HG03280 (cell line): ENCODE measurements at regions not wholly inside any gene's neighbourhood (a gene's known extent, or its start where the extent isn't known, plus 50 kb on each side); places are given as distances from the start of the nearest gene placed in this dataset.

Experiments used
- ATAC-seq: cut with Tn5 transposase; IDR thresholded peaks from one replicate; pipeline ENCODE4 v1.9.1; 2021; ENCODE audit warnings: mild to moderate bottlenecking, moderate library complexity; ENCODE audit not compliant: unreplicated experiment

DNA sequence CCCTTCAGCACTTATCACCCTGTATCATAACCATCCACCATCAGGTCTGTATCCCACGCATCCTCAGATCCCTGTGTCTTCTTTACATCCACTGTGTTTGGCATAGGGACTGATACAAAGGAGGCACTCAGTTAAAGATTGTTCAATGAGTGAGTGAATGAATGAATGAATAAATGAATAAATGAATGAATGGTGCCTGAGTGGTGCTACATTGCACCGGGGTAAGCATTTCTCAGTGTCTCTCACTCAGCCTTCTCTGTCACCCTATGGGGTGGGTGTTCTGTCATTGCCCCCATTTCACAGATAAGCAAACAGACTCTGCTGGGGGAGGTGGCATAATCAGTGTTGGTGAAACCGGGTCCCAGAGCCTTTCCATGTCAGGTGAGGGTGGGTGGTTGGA lies 56.6 kb upstream of the ID3 start:
- no peak for ATAC-seq

DNA sequence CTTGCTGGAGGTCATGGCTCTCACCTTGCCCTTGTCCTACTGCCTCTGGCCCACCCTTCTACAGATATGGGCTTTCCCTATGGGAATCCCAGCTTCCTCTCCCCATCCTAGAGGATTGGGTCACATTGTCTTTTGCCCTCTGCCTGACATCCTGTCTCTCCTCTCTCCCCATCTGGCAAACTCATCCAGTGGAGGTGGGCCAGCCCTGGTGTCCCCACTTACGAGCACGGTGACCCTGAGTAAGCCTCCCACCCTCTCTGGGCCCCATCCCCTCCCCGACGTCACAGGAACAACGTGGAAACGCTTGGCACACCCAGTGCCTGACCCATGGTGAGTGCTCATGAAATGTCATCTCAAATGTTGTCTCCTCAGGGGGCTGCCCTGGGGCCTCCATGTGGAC lies 56.1 kb upstream of the ID3 start:
- no peak for ATAC-seq

DNA sequence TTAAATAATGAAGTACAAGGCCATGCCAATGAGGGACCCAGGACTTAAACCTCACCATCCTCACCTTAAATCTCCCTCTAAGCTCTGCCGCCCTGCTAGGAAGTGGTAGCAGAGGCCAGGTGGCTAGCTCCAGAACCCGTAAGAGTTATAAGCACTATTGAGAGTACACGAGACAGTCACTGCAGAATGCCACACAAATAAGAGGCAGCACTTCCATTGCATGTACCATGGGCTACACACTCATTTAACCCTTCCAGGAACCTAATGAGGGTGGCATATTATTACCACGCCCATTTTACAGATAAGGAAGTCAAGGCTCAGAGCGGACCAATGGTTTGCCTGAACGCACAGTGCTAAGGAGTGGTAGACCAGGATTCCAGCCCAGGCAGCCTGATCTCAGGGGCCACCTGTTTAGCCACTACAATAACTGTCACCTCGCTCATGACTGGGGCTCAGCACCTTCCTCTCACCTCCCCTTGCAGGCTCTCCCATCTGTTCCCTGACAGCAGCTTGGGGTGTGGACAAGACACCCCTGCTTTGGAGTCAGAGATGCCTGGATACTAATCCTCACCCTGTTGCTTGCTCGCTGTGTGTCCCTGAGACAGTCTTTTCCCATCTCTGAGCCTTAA lies 54.8 kb upstream of the ID3 start:
- no peak for ATAC-seq

DNA sequence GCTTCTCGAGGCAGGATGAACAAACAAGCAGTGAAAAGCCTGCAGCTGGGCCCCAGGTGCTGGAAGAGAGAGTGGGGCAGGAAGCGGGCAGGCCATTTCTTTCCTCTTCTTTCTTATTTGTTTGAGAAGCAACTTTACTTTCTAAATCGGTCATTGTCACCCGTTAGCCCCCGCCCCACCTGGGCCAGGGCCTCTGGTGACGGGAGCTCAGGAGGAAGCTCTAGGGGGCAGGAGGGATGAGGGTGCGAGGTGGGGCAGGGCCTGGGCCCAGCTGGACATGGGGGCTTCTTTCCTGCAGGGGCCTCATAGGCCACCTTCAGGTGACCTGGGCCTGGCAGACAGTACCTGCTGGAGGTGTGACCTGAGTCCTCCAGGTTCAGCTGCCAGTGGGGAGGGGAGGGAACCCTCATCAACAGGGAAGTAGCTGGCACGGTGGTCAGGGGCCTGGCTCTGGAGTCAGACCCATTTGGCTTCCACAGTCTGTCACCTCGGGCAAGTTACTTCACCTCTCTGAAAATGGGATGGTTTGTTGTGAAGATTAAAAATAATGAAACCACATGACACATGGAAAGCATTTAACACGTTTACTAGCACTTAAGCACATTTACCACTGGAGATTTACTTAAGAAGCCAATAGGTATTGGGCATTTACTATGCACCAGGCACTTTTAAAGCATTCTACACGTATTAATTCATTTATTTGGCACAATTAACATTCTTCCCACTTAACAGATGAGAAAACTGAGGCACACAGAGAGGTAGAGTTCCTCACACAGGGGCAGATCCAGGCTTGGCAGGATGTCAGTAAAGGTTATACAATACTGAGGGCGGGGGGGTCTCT lies 54.1 kb upstream of the ID3 start:
- no peak for ATAC-seq

DNA sequence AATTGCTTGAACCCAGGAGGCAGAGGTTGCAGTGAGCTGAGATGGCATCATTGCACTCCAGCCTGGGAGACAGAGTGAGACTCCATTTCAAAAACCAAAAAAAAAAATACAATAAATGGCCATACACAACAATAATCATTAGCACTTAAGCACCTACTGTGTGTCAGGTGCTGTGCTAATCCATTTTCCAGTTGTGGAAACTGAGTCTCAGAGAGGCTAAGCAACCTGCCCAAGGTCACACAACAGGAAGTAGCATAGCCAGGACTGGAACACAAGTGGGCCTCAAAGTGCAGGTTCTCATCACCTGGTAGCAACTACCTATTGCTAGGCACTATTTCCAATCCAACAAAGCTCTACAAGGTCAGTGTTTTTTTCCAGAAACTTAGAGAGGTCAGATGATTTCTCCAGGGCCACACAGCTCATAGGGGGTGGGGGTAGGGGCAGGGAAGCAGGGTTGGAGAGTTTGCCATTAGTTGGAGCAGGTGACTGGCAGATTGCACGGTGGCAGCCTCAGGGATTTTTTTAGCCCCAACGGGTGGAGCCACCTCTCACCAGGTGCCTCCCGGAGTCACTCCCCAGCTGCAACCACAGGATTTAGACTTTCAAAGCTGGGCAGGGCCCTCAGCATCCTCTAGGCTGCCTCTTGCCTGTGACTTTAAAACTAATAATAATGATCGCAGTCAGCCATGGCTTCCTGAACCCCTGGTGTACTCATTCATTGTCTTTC lies 52.5 kb upstream of the ID3 start:
- ATAC-seq = no peak

DNA sequence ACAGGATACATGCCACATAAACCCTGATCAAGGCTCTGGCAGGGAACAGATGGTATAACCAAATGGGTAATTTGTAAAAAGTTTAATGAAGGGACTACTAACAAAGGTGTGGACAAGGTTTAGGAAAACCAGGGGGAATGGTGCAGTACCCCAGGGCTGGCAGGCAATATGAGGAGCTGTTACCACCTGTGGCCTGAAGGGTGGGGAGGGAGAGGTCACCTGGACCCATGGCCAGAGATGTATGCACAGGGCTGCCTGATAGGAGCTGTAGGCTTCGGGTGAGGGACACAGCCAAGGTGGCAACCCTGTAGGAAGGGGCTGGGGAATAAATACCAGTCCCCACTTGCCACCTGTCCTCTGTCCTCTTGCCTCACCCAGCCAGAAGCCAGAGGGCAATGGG lies 51.4 kb upstream of the ID3 start:
- no peak for ATAC-seq

DNA sequence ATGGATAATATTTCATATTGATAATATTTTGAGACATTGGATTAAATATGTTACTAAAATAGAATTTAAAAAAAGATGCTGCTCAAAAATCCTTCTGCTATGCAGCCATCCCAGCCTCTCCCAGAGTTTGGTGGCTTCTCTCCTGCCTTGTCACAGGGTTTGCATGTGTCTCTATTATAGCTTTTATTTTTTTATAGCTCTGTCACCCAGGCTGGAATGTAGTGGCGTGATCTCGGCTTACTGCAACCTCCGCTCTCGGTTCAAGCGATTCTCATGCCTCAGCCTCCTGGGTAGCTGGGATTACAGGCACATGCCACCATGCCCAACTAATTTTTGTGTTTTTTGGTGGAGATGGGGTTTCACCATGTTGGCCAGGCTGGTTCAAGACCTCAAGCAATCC lies 50.7 kb upstream of the ID3 start:
- no peak for ATAC-seq
